GM12891 (cell line): ENCODE measurements at regions not wholly inside any gene's neighbourhood (a gene's known extent, or its start where the extent isn't known, plus 50 kb on each side); places are given as distances from the start of the nearest gene placed in this dataset.

Experiments used
- POLR2A ChIP-seq: IDR thresholded peaks from 2 replicates; pipeline ENCODE4 v1.6.1; 2011; ENCODE audit warnings: low read depth, low read length, control low read depth
- POLR2AphosphoS5 ChIP-seq: IDR thresholded peaks from 2 replicates; pipeline ENCODE4 v1.6.1; 2011; ENCODE audit warnings: low read depth, low read length, control low read depth
- POU2F2 ChIP-seq: IDR thresholded peaks from 2 replicates; pipeline ENCODE4 v1.6.1; 2011; ENCODE audit warnings: low read depth, mild to moderate bottlenecking, control low read depth, low read length, moderate library complexity
- SPI1 ChIP-seq: IDR thresholded peaks from 2 replicates; pipeline ENCODE4 v1.6.1; 2011; ENCODE audit warnings: low read depth, low read length, control low read depth
- TAF1 ChIP-seq: IDR thresholded peaks from 2 replicates; pipeline ENCODE4 v1.6.1; 2011; ENCODE audit warnings: low read depth, low read length, control low read depth

- TF ChIP-seq POLR2A = no peak
- no peak for TF ChIP-seq POU2F2
- no peak for TF ChIP-seq TAF1
- no peak for TF ChIP-seq POLR2AphosphoS5
- TF ChIP-seq SPI1 = no peak
Measured at GRCh38 chr7:67791918-67792317, 795.3 kb downstream of the TYW1 start.
